Thoracic aorta (tissue), 2 donors: ENCODE measurements at regions not wholly inside any gene's neighbourhood (a gene's known extent, or its start where the extent isn't known, plus 50 kb on each side); places are given as distances from the start of the nearest gene placed in this dataset.

Source experiments
- ATAC-seq: fragments of 150-250 bp; one replicate; pipeline ENCODE4 v1.8.0; 2017; ENCODE audit warnings: low read depth; ENCODE audit not compliant: insufficient number of reproducible peaks, low FRiP score
- DNase-seq: peaks from one replicate; pipeline ENCODE4 v3.0.0-alpha.2; 2020; ENCODE audit warnings: low spot score
- H3K27ac ChIP-seq, 2 donors: fragments of 200-600 bp; sonication (generic); 1 replicate in 1 of 2; 2 replicates in 1 of 2; pipeline ENCODE4 v1.5.1; 2016; ENCODE audit warnings: mild to moderate bottlenecking in 2 of 2, moderate library complexity in 2 of 2
- H3K27me3 ChIP-seq: fragments of 200-600 bp; sonication (generic); replicated peaks from 2 replicates; pipeline ENCODE4 v1.6.0; 2016; ENCODE audit warnings: mild to moderate bottlenecking; ENCODE audit not compliant: insufficient read depth
- H3K36me3 ChIP-seq: fragments of 200-600 bp; sonication (generic); one replicate; pipeline ENCODE4 v1.5.1; 2016
- H3K4me1 ChIP-seq, 2 donors: fragments of 200-600 bp; sonication (generic); 1 replicate in 1 of 2; 2 replicates in 1 of 2; pipeline versions ENCODE4 v1.5.1 to v1.6.0; 2016; ENCODE audit warnings: low read depth in 2 of 2, mild to moderate bottlenecking in 1 of 2; ENCODE audit not compliant: control insufficient read depth in 1 of 2
- H3K4me3 ChIP-seq: fragments of 200-600 bp; sonication (generic); 2 replicates; pipeline ENCODE4 v1.5.1; 2016; ENCODE audit warnings: mild to moderate bottlenecking
- H3K9me3 ChIP-seq: fragments of 200-600 bp; sonication (generic); 2 replicates; pipeline ENCODE4 v1.5.1; 2016
- TF ChIP-seq, protein P1 (sequence below): fragments of 200-600 bp; sonication (generic); IDR thresholded peaks from one replicate; pipeline ENCODE4 v1.5.1; 2019; ENCODE audit warnings: antibody characterized with exemption

DNA sequence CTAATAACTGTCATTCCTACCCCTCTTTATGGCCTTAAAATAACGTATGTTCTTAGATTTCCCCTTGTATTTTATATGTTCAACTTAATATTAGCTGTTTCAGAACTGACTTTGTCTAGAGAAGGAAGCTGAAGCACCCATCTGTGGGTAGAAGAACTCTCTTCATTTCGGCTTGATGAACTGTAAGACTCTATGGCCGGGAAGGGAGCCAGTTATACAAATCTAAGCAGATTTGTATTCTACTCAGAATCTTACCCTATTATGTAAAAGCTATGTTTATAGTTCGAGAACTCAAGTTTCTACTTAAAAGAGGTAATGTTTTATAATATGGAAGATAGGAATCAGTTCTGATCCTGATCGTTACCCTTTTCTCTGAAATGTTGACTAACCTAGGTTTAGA is 390.9 kb upstream of the PRICKLE1 start:
- Histone ChIP-seq H3K27ac (no peak overlapping the region), H3K4me3 (no peak overlapping the region), H3K27me3 (no peaks in the 10 kb centered on the region), H3K9me3 (no peaks in the 10 kb centered on the region), H3K36me3 (no peaks in the 10 kb centered on the region), H3K4me1 (no peaks in the 10 kb centered on the region)
- ATAC-seq (no peak), DNase-seq (no peak)
- TF ChIP-seq, protein P1, sequence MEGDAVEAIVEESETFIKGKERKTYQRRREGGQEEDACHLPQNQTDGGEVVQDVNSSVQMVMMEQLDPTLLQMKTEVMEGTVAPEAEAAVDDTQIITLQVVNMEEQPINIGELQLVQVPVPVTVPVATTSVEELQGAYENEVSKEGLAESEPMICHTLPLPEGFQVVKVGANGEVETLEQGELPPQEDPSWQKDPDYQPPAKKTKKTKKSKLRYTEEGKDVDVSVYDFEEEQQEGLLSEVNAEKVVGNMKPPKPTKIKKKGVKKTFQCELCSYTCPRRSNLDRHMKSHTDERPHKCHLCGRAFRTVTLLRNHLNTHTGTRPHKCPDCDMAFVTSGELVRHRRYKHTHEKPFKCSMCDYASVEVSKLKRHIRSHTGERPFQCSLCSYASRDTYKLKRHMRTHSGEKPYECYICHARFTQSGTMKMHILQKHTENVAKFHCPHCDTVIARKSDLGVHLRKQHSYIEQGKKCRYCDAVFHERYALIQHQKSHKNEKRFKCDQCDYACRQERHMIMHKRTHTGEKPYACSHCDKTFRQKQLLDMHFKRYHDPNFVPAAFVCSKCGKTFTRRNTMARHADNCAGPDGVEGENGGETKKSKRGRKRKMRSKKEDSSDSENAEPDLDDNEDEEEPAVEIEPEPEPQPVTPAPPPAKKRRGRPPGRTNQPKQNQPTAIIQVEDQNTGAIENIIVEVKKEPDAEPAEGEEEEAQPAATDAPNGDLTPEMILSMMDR = no peak

DNA sequence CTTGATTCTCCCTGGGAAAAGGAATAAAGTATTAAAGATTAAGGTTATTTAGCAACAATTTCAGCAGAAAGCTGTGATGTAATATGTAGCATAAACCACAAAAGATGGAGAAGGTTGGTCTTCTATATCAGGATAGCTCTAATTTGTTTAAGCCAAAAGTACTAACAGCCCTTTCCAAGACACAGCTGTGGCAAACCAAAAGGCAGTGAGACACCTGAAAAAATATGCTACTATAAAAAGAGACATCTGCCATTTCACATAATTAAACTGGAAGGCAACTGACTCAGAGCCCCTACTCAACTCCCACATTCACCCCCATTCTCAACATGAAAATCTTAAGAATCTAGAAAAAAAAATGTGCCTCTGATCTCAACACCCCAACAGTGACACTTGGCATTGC is 390.2 kb upstream of the PRICKLE1 start:
- TF ChIP-seq, protein P1 = no peak
- H3K36me3 ChIP-seq = no peaks in the 10 kb centered on the region

DNA sequence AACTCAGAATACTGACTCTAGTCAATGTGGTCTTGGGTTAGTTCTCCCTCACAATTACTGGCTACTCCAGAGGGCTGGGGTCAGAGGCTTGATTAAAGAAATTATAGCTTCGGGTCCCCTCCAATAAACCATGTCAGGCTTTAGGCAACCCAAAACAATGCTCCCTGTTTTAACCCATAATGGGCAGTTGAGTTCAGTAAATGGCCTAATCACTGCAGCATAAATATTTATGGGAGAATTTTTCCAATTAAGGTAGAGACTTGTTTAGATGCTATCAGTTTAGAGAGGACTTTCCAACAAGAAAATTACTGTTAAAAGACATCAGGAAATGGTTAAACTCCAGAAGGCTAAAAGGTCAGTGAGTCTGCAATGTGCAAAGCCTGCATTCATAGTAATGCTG is 389.2 kb upstream of the PRICKLE1 start:
- TF ChIP-seq, protein P1 = no peak

More for the DNA sequence above, 390.2 kb upstream of the PRICKLE1 start:
- DNase-seq = no peak
- Histone ChIP-seq H3K4me3 (no peak overlapping the region), H3K9me3 (no peaks in the 10 kb centered on the region), H3K4me1 (no peaks in the 10 kb centered on the region), H3K27ac (no peak overlapping the region), H3K27me3 (no peaks in the 10 kb centered on the region)
- ATAC-seq = no peak

DNA sequence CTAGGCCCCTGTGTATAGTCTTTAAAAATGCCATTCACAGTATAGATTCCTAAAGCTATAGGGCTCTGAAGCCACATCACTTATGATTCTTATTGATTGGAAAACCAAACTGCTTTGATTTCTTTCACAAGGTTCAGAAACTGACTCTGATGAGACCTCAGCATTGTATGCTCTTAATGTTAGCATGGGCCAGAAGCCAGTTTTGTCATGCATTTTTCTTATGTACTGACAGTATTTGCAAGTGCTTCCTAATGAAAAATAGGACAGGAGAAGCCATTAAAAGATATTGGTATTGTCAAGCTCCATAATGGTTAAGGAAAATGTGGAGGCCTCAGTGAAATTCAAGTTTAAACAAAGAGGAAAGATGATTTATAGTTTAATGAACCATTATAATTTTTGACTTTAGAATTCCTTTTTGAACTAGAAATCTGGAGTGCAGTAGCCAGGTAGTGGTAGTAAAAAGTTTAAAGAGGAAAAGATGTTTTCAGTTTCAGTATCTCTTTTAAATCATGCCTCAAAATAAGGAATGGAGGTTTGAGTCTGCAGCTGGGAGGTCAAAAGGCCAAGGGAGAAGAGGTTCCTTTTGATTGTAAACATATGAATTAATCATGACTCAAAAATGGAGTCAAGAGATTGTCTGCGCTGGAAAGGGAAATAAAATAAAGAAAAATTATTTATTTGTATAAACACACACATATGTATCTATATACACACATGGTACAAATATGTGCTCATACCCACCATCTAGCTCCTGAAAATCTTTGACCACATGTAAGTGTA is 388.1 kb upstream of the PRICKLE1 start:
- no peak overlapping the region for H3K4me3 ChIP-seq
- no peak overlapping the region for H3K27ac ChIP-seq
- no peaks in the 10 kb centered on the region for H3K27me3 ChIP-seq
- ATAC-seq (no peak), DNase-seq (no peak)
- no peaks in the 10 kb centered on the region for H3K9me3 ChIP-seq
- TF ChIP-seq, protein P1 = no peak
- no peaks in the 10 kb centered on the region for H3K36me3 ChIP-seq
- no peaks in the 10 kb centered on the region for H3K4me1 ChIP-seq

More for the DNA sequence above, 389.2 kb upstream of the PRICKLE1 start:
- Histone ChIP-seq H3K27me3 (no peaks in the 10 kb centered on the region), H3K9me3 (no peaks in the 10 kb centered on the region), H3K4me1 (no peaks in the 10 kb centered on the region), H3K4me3 (no peak overlapping the region), H3K27ac (no peak overlapping the region), H3K36me3 (no peaks in the 10 kb centered on the region)
- DNase-seq (no peak), ATAC-seq (no peak)

DNA sequence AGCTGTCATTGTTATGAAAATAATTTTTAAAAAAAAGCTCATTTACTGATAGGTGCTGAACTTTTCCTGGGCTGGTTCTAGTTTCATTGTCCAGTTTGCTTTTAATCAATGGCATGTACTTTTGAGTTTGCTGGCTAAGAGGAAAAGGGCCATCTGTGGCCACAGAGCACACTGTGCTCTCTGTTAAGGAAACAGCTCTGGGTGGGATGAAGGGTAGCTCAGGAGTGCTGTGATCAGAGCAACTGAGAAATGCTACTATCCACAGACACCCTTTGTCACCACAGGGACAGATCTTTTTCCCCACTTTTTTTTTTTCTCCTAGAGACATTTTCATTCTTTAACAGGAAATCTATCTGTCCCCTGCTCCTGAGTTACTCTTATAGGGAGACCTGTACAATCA is 387.1 kb upstream of the PRICKLE1 start:
- ATAC-seq (no peak), DNase-seq (no peak)
- no peak overlapping the region for H3K27ac ChIP-seq
- H3K4me3 ChIP-seq = no peak overlapping the region
- H3K27me3 ChIP-seq = no peaks in the 10 kb centered on the region
- no peaks in the 10 kb centered on the region for H3K4me1 ChIP-seq
- H3K9me3 ChIP-seq = no peaks in the 10 kb centered on the region
- no peaks in the 10 kb centered on the region for H3K36me3 ChIP-seq
- TF ChIP-seq, protein P1 = no peak
